Mammary epithelial cell (primary cell): ENCODE measurements at regions not wholly inside any gene's neighbourhood (a gene's known extent, or its start where the extent isn't known, plus 50 kb on each side); places are given as distances from the start of the nearest gene placed in this dataset.

Source experiments
- EZH2 ChIP-seq: IDR thresholded peaks from 2 replicates; pipeline ENCODE4 v1.6.1; 2012; ENCODE audit warnings: low read length, inconsistent platforms, borderline replicate concordance
- TF ChIP-seq, protein P1 (sequence below), 2 donors: IDR thresholded peaks in 1 of 2; conservative IDR thresholded peaks in 1 of 2; 2 replicates each; pipeline ENCODE4 v1.5.1; 2011 to 2012; ENCODE audit warnings: inconsistent platforms in 2 of 2, low read length in 2 of 2, mild to moderate bottlenecking in 2 of 2, control low read depth in 1 of 2, low read depth in 1 of 2; ENCODE audit not compliant: insufficient read depth in 1 of 2; ENCODE audit errors: extremely low read depth in 1 of 2

DNA sequence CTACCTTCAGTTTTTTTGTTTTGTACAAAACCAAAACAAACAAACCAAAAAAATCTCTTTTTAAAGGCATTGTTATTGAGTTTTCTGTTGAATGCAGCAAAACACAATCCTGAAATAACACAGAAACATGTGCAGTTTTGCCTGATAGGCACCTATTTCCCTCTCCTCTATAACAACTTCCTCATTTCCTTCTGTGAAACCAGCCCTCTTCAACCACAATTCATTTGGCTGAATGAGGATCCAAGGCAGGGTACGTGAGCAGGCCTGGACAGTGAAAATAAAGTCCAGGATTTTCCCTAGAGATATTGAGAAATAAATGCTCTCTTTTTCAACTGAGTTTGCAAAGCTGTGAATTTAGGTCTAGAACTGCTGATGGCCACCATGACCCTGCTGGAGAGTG is 134.8 kb upstream of the LARP1 start:
- TF ChIP-seq, protein P1, sequence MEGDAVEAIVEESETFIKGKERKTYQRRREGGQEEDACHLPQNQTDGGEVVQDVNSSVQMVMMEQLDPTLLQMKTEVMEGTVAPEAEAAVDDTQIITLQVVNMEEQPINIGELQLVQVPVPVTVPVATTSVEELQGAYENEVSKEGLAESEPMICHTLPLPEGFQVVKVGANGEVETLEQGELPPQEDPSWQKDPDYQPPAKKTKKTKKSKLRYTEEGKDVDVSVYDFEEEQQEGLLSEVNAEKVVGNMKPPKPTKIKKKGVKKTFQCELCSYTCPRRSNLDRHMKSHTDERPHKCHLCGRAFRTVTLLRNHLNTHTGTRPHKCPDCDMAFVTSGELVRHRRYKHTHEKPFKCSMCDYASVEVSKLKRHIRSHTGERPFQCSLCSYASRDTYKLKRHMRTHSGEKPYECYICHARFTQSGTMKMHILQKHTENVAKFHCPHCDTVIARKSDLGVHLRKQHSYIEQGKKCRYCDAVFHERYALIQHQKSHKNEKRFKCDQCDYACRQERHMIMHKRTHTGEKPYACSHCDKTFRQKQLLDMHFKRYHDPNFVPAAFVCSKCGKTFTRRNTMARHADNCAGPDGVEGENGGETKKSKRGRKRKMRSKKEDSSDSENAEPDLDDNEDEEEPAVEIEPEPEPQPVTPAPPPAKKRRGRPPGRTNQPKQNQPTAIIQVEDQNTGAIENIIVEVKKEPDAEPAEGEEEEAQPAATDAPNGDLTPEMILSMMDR (conservative IDR thresholded peaks at IDR 0.05 in 1 of 2, IDR thresholded peaks at IDR 0.05 in 1 of 2; ENCODE audit: extremely low read depth in 1 of 2, insufficient read depth in 1 of 2, low read depth in 1 of 2, low read length in 2 of 2) = no peak
- TF ChIP-seq EZH2 = no peak
